ENCODE measurements at regions not wholly inside any gene's neighbourhood (a gene's known extent, or its start where the extent isn't known, plus 50 kb on each side); places are given as distances from the start of the nearest gene placed in this dataset.

- Histone ChIP-seq H3K27me3 (ENCODE audit: control insufficient read depth, insufficient read depth, low read length) (no peaks in the 10 kb centered on the region), H2BK5ac (ENCODE audit: low read depth, low read length, poor library complexity, severe bottlenecking) (no peak overlapping the region), H4K8ac (ENCODE audit: low read depth in 2 of 2, low read length in 2 of 2) (no peak overlapping the region), H3K56ac (ENCODE audit: extremely low read depth, insufficient read depth, low read length) (no peak overlapping the region), H3K79me1 (ENCODE audit: low read depth in 1 of 2, low read length in 2 of 2) (no peaks in the 10 kb centered on the region), H2BK120ac (ENCODE audit: low read depth, low read length) (no peak overlapping the region), H2BK15ac (ENCODE audit: low read depth, low read length) (no peak overlapping the region), H3K18ac (ENCODE audit: low read depth, low read length) (no peak overlapping the region), H2BK20ac (ENCODE audit: low read depth, low read length) (no peak overlapping the region), H3K4me2 (ENCODE audit: low read depth, low read length) (no peak overlapping the region), H3K14ac (replicated peaks; ENCODE audit: low read depth, low read length) (no peak overlapping the region), H3K4me3 (ENCODE audit: insufficient read depth, low read depth, low read length) (no peak overlapping the region), H2AFZ (replicated peaks; ENCODE audit: low read length, poor library complexity) (no peak overlapping the region), H3K9me1 (ENCODE audit: insufficient read depth, low read length) (no peaks in the 10 kb centered on the region), H3K23ac (ENCODE audit: low read depth, low read length) (no peak overlapping the region), H3K36me3 (ENCODE audit: control insufficient read depth, insufficient read depth, low read length) (no peaks in the 10 kb centered on the region), H2AK5ac (ENCODE audit: low read depth, low read length) (no peak overlapping the region), H3K4ac (ENCODE audit: low read depth, low read length) (no peak overlapping the region), H3K9ac (ENCODE audit: low read depth, low read length) (no peak overlapping the region), H2AK9ac (replicated peaks; ENCODE audit: low read depth, low read length, poor library complexity) (no peak overlapping the region), H4K91ac (ENCODE audit: insufficient read depth, low read depth, low read length) (no peak overlapping the region), H3K27ac (ENCODE audit: insufficient read depth, low read length) (no peak overlapping the region), H3K9me3 (ENCODE audit: control insufficient read depth, insufficient read depth, low read length) (peaks cover 5% of the 10 kb centered on the region; the same call in 1 of the 2 replicates), H4K5ac (ENCODE audit: low read depth, low read length) (no peak overlapping the region), H3K4me1 (ENCODE audit: control insufficient read depth, insufficient read depth, low read length) (no peaks in the 10 kb centered on the region), H4K20me1 (ENCODE audit: insufficient read depth, low read length) (no peaks in the 10 kb centered on the region)
- POLR2A ChIA-PET (ENCODE audit: unreplicated experiment) = no interaction called here
- intact Hi-C loops (cut with micrococcal nuclease) = no loop called here
- CTCF ChIA-PET = no interaction called here
- DNase-seq (no peak), ATAC-seq (ENCODE audit: low read depth) (no peak)
- no TSS peak for BruUV-seq (replicated peaks)
- TF ChIP-seq SMC3 (IDR thresholded peaks at IDR 0.05; ENCODE audit: low read depth, low read length) = no peak
- no peak for TF ChIP-seq POLR2A (IDR thresholded peaks at IDR 0.05; ENCODE audit: low read depth, low read length)
- TF ChIP-seq NFE2L2 (IDR thresholded peaks at IDR 0.05; ENCODE audit: low read depth, low read length) = no peak
- TF ChIP-seq RAD21 (IDR thresholded peaks at IDR 0.05; ENCODE audit: low read length) = no peak
- TF ChIP-seq ELK1 (IDR thresholded peaks at IDR 0.05; ENCODE audit: borderline replicate concordance, low read depth, low read length) = no peak
- no peak for TF ChIP-seq MAZ (IDR thresholded peaks at IDR 0.05; ENCODE audit: borderline replicate concordance, low read depth, low read length)
- no peak for TF ChIP-seq FOS (IDR thresholded peaks at IDR 0.05; ENCODE audit: low read depth, low read length)
- no peak for TF ChIP-seq MXI1 (IDR thresholded peaks at IDR 0.05; ENCODE audit: borderline replicate concordance, low read depth, low read length)
- no peak for TF ChIP-seq CTCF (conservative IDR thresholded peaks at IDR 0.05; ENCODE audit: low read depth, low read length)
- TF ChIP-seq BHLHE40 (IDR thresholded peaks at IDR 0.05; ENCODE audit: low read depth, low read length) = no peak
- no peak for TF ChIP-seq CHD1 (IDR thresholded peaks at IDR 0.05; ENCODE audit: low read depth, low read length)
- no peak for TF ChIP-seq RFX5 (IDR thresholded peaks at IDR 0.05; ENCODE audit: low read depth, low read length)
- no peak for TF ChIP-seq MAFK (IDR thresholded peaks at IDR 0.05; ENCODE audit: low read depth, low read length)
- no peak for TF ChIP-seq USF2 (IDR thresholded peaks at IDR 0.05; ENCODE audit: low read depth, low read length)
- dilution Hi-C loops (cut with HindIII; ENCODE audit: low sequenced_read_pairs, unreplicated experiment) = no loop called here
- in situ Hi-C loops (cut with MboI; ENCODE audit: low sequenced_read_pairs) = no loop called here
Observed at GRCh38 chr10:8499752-8500390, 445.4 kb downstream of the GATA3 start.

Data from IMR-90 (cell line).